Caco-2 (cell line): ENCODE measurements at regions not wholly inside any gene's neighbourhood (a gene's known extent, or its start where the extent isn't known, plus 50 kb on each side); places are given as distances from the start of the nearest gene placed in this dataset.

Experiments used
- BruUV-seq: library from RNA; stranded (reverse); fragments of 400-500 nt; replicated peaks from 2 replicates; lab custom pipeline; 2021; lab: Mats Ljungman, UMichigan
- CTCF ChIA-PET: fragments of 300-600 bp; sonication (Branson Sonifier 250); formaldehyde crosslinking; loops from one replicate; lab custom pipeline; 2022; ENCODE audit warnings: antibody characterized with exemption; lab: Charles Lee
- POLR2A ChIA-PET: fragments of 300-600 bp; sonication (Branson Sonifier 250); formaldehyde crosslinking; loops from one replicate; lab custom pipeline; 2022; ENCODE audit warnings: antibody characterized with exemption; lab: Charles Lee
- DNase-seq, 2 experiments: peaks; one replicate each; pipeline versions ENCODE4 v3.0.0 to v3.0.0-alpha.2; 2020 to 2022
- H3K27me3 ChIP-seq: replicated peaks from 2 replicates; pipeline ENCODE4 v1.6.0; 2011; ENCODE audit warnings: low read length; ENCODE audit not compliant: control insufficient read depth, insufficient read depth
- H3K36me3 ChIP-seq: 2 replicates; pipeline ENCODE4 v1.5.1; 2011; ENCODE audit warnings: low read length; ENCODE audit not compliant: control insufficient read depth, insufficient read depth
- H3K4me1 ChIP-seq: fragments of 250-450 bp; sonication (Bioruptor Pico); 2 replicates; pipeline ENCODE4 v1.5.1; 2020; ENCODE audit warnings: mild to moderate bottlenecking
- H3K4me3 ChIP-seq: 2 replicates; pipeline ENCODE4 v1.5.1; 2011; ENCODE audit warnings: low read depth, mild to moderate bottlenecking, control low read depth, low read length
- H3K9me3 ChIP-seq: fragments of 250-450 bp; sonication (Bioruptor Pico); 2 replicates; pipeline ENCODE4 v1.5.1; 2020; ENCODE audit warnings: mild to moderate bottlenecking, moderate library complexity
- H3K27ac Mint-ChIP-seq: one replicate; pipeline ENCODE4 v1.8.0; 2022; ENCODE audit warnings: mixed read lengths; ENCODE audit not compliant: unreplicated experiment
- H3K27me3 Mint-ChIP-seq: one replicate; pipeline ENCODE4 v1.8.0; 2022; ENCODE audit warnings: mixed read lengths; ENCODE audit not compliant: insufficient read depth, unreplicated experiment
- H3K36me3 Mint-ChIP-seq: one replicate; pipeline ENCODE4 v1.8.0; 2022; ENCODE audit warnings: mild to moderate bottlenecking, mixed read lengths; ENCODE audit not compliant: insufficient read depth, unreplicated experiment
- H3K4me1 Mint-ChIP-seq: one replicate; pipeline ENCODE4 v1.8.0; 2022; ENCODE audit warnings: low read depth, mixed read lengths; ENCODE audit not compliant: unreplicated experiment
- H3K4me3 Mint-ChIP-seq: one replicate; pipeline ENCODE4 v1.8.0; 2022; ENCODE audit warnings: mild to moderate bottlenecking, moderate library complexity, mixed read lengths; ENCODE audit not compliant: unreplicated experiment
- H3K9me3 Mint-ChIP-seq: one replicate; pipeline ENCODE4 v1.8.0; 2022; ENCODE audit warnings: mixed read lengths; ENCODE audit not compliant: unreplicated experiment
- intact Hi-C: fragments of 100-400 bp; cut with micrococcal nuclease; formaldehyde crosslinking; loops from one replicate; pipeline ENCODE4 v1.10.0; 2022; ENCODE audit not compliant: unreplicated experiment
- TF ChIP-seq, protein P1 (sequence below), 2 experiments: fragments of 200-600 bp in 1 of 2; IDR thresholded peaks; 1 replicate in 1 of 2; 2 replicates in 1 of 2; pipeline versions ENCODE4 v1.5.1 to v1.8.0; 2011 to 2022; ENCODE audit warnings: antibody characterized with exemption in 1 of 2, control low read depth in 1 of 2, inconsistent platforms in 1 of 2, low read depth in 1 of 2, low read length in 1 of 2, mild to moderate bottlenecking in 1 of 2, moderate library complexity in 1 of 2; ENCODE audit not compliant: insufficient read depth in 1 of 2, severe bottlenecking in 1 of 2, unreplicated experiment in 1 of 2

DNA sequence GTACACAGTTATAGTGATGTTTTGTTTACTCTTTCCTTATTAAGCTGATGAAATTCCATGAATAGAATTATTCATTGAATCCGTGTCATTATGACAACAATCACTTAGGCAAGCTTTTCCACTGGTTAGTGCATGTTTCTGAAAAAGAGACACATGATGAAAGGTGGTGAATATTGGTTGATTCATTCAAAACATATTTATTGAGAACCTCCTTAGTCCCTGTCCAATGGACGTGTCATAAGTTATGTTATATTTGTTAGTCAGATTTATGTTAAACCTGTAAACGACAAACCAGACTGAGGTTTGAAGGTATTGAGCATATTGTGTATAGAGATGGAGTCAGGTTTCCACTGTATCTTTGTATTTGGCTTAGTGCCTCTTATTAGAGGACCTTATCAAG, 1888.9 kb upstream of the CDH6 start:
- H3K9me3 Mint-ChIP-seq, result no peaks in the 10 kb centered on the region
- no peaks in the 10 kb centered on the region for H3K27me3 Mint-ChIP-seq
- H3K27ac Mint-ChIP-seq, result no peak overlapping the region

DNA sequence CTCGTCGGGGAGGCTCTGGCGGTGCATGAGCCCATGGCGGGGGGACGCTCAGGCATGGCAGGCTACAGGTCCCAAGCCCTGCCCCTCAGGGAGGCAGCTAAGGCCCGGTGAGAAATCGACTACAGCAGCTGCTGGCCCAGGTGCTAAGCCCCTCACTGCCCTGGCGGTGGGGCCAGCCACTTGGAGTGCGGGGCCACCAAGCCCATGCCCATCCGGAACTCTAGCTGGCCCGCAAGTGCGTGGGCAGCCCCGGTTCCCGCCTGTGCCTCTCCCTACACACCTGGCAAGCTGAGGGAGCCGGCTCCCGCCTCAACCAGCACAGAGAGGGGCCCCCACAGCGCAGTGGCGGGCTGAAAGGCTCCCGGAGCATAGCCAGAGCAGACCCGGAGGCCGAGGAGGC, 1896.9 kb upstream of the CDH6 start:
- H3K9me3 ChIP-seq, result no peaks in the 10 kb centered on the region
- H3K4me1 Mint-ChIP-seq, result no peaks in the 10 kb centered on the region
- no peaks in the 10 kb centered on the region for H3K9me3 Mint-ChIP-seq
- intact Hi-C loops, result no loop called here
- no peaks in the 10 kb centered on the region for H3K36me3 ChIP-seq
- H3K4me1 ChIP-seq, result no peaks in the 10 kb centered on the region
- DNase-seq, result no peak
- H3K36me3 Mint-ChIP-seq, result no peaks in the 10 kb centered on the region
- TF ChIP-seq, protein P1, sequence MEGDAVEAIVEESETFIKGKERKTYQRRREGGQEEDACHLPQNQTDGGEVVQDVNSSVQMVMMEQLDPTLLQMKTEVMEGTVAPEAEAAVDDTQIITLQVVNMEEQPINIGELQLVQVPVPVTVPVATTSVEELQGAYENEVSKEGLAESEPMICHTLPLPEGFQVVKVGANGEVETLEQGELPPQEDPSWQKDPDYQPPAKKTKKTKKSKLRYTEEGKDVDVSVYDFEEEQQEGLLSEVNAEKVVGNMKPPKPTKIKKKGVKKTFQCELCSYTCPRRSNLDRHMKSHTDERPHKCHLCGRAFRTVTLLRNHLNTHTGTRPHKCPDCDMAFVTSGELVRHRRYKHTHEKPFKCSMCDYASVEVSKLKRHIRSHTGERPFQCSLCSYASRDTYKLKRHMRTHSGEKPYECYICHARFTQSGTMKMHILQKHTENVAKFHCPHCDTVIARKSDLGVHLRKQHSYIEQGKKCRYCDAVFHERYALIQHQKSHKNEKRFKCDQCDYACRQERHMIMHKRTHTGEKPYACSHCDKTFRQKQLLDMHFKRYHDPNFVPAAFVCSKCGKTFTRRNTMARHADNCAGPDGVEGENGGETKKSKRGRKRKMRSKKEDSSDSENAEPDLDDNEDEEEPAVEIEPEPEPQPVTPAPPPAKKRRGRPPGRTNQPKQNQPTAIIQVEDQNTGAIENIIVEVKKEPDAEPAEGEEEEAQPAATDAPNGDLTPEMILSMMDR (IDR thresholded peaks at IDR 0.05; ENCODE audit: insufficient read depth in 1 of 2, low read depth in 1 of 2, low read length in 1 of 2, severe bottlenecking in 1 of 2, unreplicated experiment in 1 of 2), result no peak
- H3K27me3 Mint-ChIP-seq, result no peaks in the 10 kb centered on the region
- ChIA-PET POLR2A (no interaction called here), CTCF (no interaction called here)
- BruUV-seq, result no TSS peak
- H3K27me3 ChIP-seq, result no peaks in the 10 kb centered on the region
- H3K4me3 ChIP-seq, result no peak overlapping the region
- H3K4me3 Mint-ChIP-seq, result no peak overlapping the region
- no peak overlapping the region for H3K27ac Mint-ChIP-seq

More for the DNA sequence above, 1888.9 kb upstream of the CDH6 start:
- H3K4me3 ChIP-seq, result no peak overlapping the region
- Mint-ChIP-seq H3K36me3 (no peaks in the 10 kb centered on the region), H3K4me3 (no peak overlapping the region), H3K4me1 (no peaks in the 10 kb centered on the region)
- no peaks in the 10 kb centered on the region for H3K27me3 ChIP-seq
- no peaks in the 10 kb centered on the region for H3K4me1 ChIP-seq
- H3K36me3 ChIP-seq, result no peaks in the 10 kb centered on the region
- no peak for DNase-seq
- TF ChIP-seq, protein P1 (IDR thresholded peaks at IDR 0.05; ENCODE audit: insufficient read depth in 1 of 2, low read depth in 1 of 2, low read length in 1 of 2, severe bottlenecking in 1 of 2, unreplicated experiment in 1 of 2), result no peak
- ChIA-PET POLR2A (no interaction called here), CTCF (interaction anchor here (0.5 kb wide), 1 partner anchor 157 kb away, joined by 3 read pairs; no protein-coding TSS in a partner anchor)
- intact Hi-C loops, result no loop called here
- no TSS peak for BruUV-seq
- H3K9me3 ChIP-seq, result no peaks in the 10 kb centered on the region

DNA sequence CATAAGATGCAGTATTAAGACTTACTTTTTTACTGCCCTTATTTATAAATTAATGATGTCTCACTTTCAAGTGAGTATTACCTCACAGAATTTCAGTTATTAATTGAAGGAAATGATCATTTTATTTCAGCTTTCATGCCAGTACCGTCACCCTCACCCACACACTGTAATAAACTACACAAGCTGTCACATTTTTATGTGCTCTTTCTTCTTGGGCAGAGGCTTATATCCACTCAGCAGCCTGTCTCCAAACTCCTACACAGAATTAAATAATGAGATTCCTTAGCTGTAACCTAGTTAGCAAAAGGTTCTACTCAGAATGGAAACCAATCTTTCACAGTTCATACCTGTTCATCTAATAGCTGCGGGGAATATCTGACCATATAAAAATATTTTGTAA, 1915.8 kb upstream of the CDH6 start:
- no peak overlapping the region for H3K4me3 ChIP-seq
- ChIA-PET CTCF (no interaction called here), POLR2A (no interaction called here)
- no peaks in the 10 kb centered on the region for H3K27me3 Mint-ChIP-seq
- H3K4me1 ChIP-seq, result no peaks in the 10 kb centered on the region
- no peak overlapping the region for H3K4me3 Mint-ChIP-seq
- TF ChIP-seq, protein P1 (IDR thresholded peaks at IDR 0.05; ENCODE audit: insufficient read depth in 1 of 2, low read depth in 1 of 2, low read length in 1 of 2, severe bottlenecking in 1 of 2, unreplicated experiment in 1 of 2), result no peak
- no peaks in the 10 kb centered on the region for H3K27me3 ChIP-seq
- no peaks in the 10 kb centered on the region for H3K36me3 Mint-ChIP-seq
- BruUV-seq, result no TSS peak
- no peaks in the 10 kb centered on the region for H3K9me3 Mint-ChIP-seq
- no peaks in the 10 kb centered on the region for H3K4me1 Mint-ChIP-seq
- intact Hi-C loops, result no loop called here
- H3K36me3 ChIP-seq, result no peaks in the 10 kb centered on the region
- no peak overlapping the region for H3K27ac Mint-ChIP-seq
- no peaks in the 10 kb centered on the region for H3K9me3 ChIP-seq
- DNase-seq, result no peak
